Caco-2 (cell line): ENCODE measurements at regions not wholly inside any gene's neighbourhood (a gene's known extent, or its start where the extent isn't known, plus 50 kb on each side); places are given as distances from the start of the nearest gene placed in this dataset.
A peak's percentile ranks its signal among the peaks of the same experiment; 100 is the strongest.

Experiments
- BruUV-seq: library from RNA; stranded (reverse); fragments of 400-500 nt; replicated peaks from 2 replicates; lab custom pipeline; 2021; lab: Mats Ljungman, UMichigan
- CTCF ChIA-PET: fragments of 300-600 bp; sonication (Branson Sonifier 250); formaldehyde crosslinking; loops from one replicate; lab custom pipeline; 2022; ENCODE audit warnings: antibody characterized with exemption; lab: Charles Lee
- POLR2A ChIA-PET: fragments of 300-600 bp; sonication (Branson Sonifier 250); formaldehyde crosslinking; loops from one replicate; lab custom pipeline; 2022; ENCODE audit warnings: antibody characterized with exemption; lab: Charles Lee
- DNase-seq, 2 experiments: peaks; one replicate each; pipeline versions ENCODE4 v3.0.0 to v3.0.0-alpha.2; 2020 to 2022
- H3K27me3 ChIP-seq: replicated peaks from 2 replicates; pipeline ENCODE4 v1.6.0; 2011; ENCODE audit warnings: low read length; ENCODE audit not compliant: control insufficient read depth, insufficient read depth
- H3K36me3 ChIP-seq: 2 replicates; pipeline ENCODE4 v1.5.1; 2011; ENCODE audit warnings: low read length; ENCODE audit not compliant: control insufficient read depth, insufficient read depth
- H3K4me1 ChIP-seq: fragments of 250-450 bp; sonication (Bioruptor Pico); 2 replicates; pipeline ENCODE4 v1.5.1; 2020; ENCODE audit warnings: mild to moderate bottlenecking
- H3K4me3 ChIP-seq: 2 replicates; pipeline ENCODE4 v1.5.1; 2011; ENCODE audit warnings: low read depth, mild to moderate bottlenecking, control low read depth, low read length
- H3K9me3 ChIP-seq: fragments of 250-450 bp; sonication (Bioruptor Pico); 2 replicates; pipeline ENCODE4 v1.5.1; 2020; ENCODE audit warnings: mild to moderate bottlenecking, moderate library complexity
- H3K27ac Mint-ChIP-seq: one replicate; pipeline ENCODE4 v1.8.0; 2022; ENCODE audit warnings: mixed read lengths; ENCODE audit not compliant: unreplicated experiment
- H3K27me3 Mint-ChIP-seq: one replicate; pipeline ENCODE4 v1.8.0; 2022; ENCODE audit warnings: mixed read lengths; ENCODE audit not compliant: insufficient read depth, unreplicated experiment
- H3K36me3 Mint-ChIP-seq: one replicate; pipeline ENCODE4 v1.8.0; 2022; ENCODE audit warnings: mild to moderate bottlenecking, mixed read lengths; ENCODE audit not compliant: insufficient read depth, unreplicated experiment
- H3K4me1 Mint-ChIP-seq: one replicate; pipeline ENCODE4 v1.8.0; 2022; ENCODE audit warnings: low read depth, mixed read lengths; ENCODE audit not compliant: unreplicated experiment
- H3K4me3 Mint-ChIP-seq: one replicate; pipeline ENCODE4 v1.8.0; 2022; ENCODE audit warnings: mild to moderate bottlenecking, moderate library complexity, mixed read lengths; ENCODE audit not compliant: unreplicated experiment
- H3K9me3 Mint-ChIP-seq: one replicate; pipeline ENCODE4 v1.8.0; 2022; ENCODE audit warnings: mixed read lengths; ENCODE audit not compliant: unreplicated experiment
- intact Hi-C: fragments of 100-400 bp; cut with micrococcal nuclease; formaldehyde crosslinking; loops from one replicate; pipeline ENCODE4 v1.10.0; 2022; ENCODE audit not compliant: unreplicated experiment
- TF ChIP-seq, protein P1 (sequence below), 2 experiments: fragments of 200-600 bp in 1 of 2; IDR thresholded peaks; 1 replicate in 1 of 2; 2 replicates in 1 of 2; pipeline versions ENCODE4 v1.5.1 to v1.8.0; 2011 to 2022; ENCODE audit warnings: antibody characterized with exemption in 1 of 2, control low read depth in 1 of 2, inconsistent platforms in 1 of 2, low read depth in 1 of 2, low read length in 1 of 2, mild to moderate bottlenecking in 1 of 2, moderate library complexity in 1 of 2; ENCODE audit not compliant: insufficient read depth in 1 of 2, severe bottlenecking in 1 of 2, unreplicated experiment in 1 of 2

DNA sequence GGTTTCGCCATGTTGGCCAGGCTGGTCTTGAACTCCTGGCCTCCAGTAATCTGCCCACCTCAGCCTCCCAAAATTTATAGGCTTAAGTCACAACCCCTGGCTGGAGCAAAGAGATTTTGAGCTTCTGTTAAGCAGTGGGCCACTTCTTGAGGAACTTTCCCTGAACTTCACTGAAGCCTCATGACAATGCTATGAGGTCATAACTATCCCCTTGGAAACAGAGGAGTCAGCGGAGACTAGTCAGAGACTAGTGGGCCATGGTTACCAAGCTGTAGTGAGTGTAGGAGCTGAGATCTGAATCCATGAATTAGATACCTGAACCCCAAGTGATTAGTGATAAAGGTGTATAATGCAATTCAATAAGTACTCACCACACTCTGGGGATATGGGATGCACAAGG is 145.1 kb upstream of the MSX1 start:
- H3K4me3 Mint-ChIP-seq: no peak overlapping the region
- no TSS peak for BruUV-seq
- peaks cover 20% of the 10 kb centered on the region for H3K4me1 Mint-ChIP-seq
- H3K9me3 ChIP-seq: no peaks in the 10 kb centered on the region
- peaks cover 10% of the 10 kb centered on the region for H3K9me3 Mint-ChIP-seq
- no peak for DNase-seq
- H3K36me3 ChIP-seq: no peaks in the 10 kb centered on the region
- CTCF ChIA-PET: interaction anchor here (0.6 kb wide), 1 partner anchor 14 kb away, joined by 3 read pairs; no protein-coding TSS in a partner anchor
- H3K4me3 ChIP-seq: no peak overlapping the region
- POLR2A ChIA-PET: no interaction called here
- intact Hi-C loops: no loop called here
- H3K4me1 ChIP-seq: peaks cover 20% of the 10 kb centered on the region
- TF ChIP-seq, protein P1, sequence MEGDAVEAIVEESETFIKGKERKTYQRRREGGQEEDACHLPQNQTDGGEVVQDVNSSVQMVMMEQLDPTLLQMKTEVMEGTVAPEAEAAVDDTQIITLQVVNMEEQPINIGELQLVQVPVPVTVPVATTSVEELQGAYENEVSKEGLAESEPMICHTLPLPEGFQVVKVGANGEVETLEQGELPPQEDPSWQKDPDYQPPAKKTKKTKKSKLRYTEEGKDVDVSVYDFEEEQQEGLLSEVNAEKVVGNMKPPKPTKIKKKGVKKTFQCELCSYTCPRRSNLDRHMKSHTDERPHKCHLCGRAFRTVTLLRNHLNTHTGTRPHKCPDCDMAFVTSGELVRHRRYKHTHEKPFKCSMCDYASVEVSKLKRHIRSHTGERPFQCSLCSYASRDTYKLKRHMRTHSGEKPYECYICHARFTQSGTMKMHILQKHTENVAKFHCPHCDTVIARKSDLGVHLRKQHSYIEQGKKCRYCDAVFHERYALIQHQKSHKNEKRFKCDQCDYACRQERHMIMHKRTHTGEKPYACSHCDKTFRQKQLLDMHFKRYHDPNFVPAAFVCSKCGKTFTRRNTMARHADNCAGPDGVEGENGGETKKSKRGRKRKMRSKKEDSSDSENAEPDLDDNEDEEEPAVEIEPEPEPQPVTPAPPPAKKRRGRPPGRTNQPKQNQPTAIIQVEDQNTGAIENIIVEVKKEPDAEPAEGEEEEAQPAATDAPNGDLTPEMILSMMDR (IDR thresholded peaks at IDR 0.05; ENCODE audit: insufficient read depth in 1 of 2, low read depth in 1 of 2, low read length in 1 of 2, severe bottlenecking in 1 of 2, unreplicated experiment in 1 of 2): no peak
- no peak overlapping the region for H3K27ac Mint-ChIP-seq
- no peaks in the 10 kb centered on the region for H3K27me3 Mint-ChIP-seq
- H3K27me3 ChIP-seq: no peaks in the 10 kb centered on the region
- no peaks in the 10 kb centered on the region for H3K36me3 Mint-ChIP-seq

DNA sequence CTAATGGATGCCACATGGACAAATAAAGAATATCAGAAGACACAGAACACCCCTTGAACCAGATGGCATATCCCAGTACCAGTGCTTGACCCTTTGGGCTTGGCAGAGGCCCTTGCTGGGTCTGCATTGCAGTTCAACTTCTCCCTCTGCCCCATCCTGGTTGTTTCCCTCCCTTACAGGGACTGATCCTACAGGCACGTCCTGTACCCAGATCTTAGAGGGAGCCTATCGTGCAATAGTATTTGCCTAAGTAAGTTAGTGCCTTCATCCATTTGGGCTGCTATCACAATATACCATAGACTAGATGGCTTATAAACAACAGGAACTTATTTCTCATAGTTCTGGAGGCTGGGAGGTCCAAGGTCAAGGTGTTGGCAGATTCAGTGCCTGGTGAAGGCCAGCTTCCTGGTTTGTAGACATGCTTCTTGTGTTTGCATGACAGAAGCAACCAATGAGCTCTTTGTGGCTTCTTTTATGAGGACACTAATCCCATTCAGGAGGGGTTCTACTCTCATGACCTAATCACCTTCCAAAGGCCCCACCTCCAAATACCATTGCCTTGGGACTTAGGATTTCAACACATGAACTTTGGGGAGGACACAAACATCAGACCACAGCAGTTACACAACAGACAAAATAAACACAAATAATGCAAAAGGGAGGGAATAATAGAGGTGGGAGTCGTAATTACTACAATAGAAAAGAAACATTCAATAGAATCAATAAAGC is 146.5 kb upstream of the MSX1 start:
- POLR2A ChIA-PET: no interaction called here
- CTCF ChIA-PET: no interaction called here
- TF ChIP-seq, protein P1 (IDR thresholded peaks at IDR 0.05; ENCODE audit: insufficient read depth in 1 of 2, low read depth in 1 of 2, low read length in 1 of 2, severe bottlenecking in 1 of 2, unreplicated experiment in 1 of 2): no peak
- Mint-ChIP-seq H3K36me3 (no peaks in the 10 kb centered on the region), H3K4me1 (peaks cover 20% of the 10 kb centered on the region), H3K27me3 (no peaks in the 10 kb centered on the region), H3K9me3 (peaks cover 10% of the 10 kb centered on the region), H3K27ac (peak overlapping the region; percentile 19), H3K4me3 (no peak overlapping the region)
- Histone ChIP-seq H3K27me3 (no peaks in the 10 kb centered on the region), H3K4me1 (peaks cover 20% of the 10 kb centered on the region), H3K9me3 (no peaks in the 10 kb centered on the region), H3K36me3 (no peaks in the 10 kb centered on the region), H3K4me3 (no peak overlapping the region)
- DNase-seq: peak in 1 of 2 experiments; percentile 9
- intact Hi-C loops: no loop called here
- BruUV-seq: no TSS peak

DNA sequence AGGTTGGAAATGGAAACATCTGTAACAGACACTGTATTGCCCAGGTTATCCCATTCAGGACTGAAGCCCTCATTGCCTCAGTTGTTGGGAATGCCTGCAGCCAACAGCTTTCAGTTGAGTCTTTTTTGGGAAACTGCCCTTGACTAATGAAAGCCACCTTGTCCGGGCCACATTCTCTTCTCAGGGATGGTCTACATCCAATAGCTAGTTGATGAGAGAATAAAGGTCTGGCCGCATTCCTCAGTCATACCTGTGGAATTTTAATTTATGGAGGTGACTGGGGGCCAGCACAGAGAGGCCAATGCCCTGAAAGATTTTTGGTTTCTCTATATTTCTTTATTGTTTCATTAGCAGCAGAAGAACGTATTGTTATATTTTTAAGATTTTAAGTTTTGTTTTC is 147.6 kb upstream of the MSX1 start:
- H3K4me3 ChIP-seq: no peak overlapping the region
- peaks cover 20% of the 10 kb centered on the region for H3K4me1 ChIP-seq
- peak in 1 of 2 experiments; percentile 7 for DNase-seq
- peaks cover 15% of the 10 kb centered on the region for H3K4me1 Mint-ChIP-seq
- H3K4me3 Mint-ChIP-seq: no peak overlapping the region
- no peaks in the 10 kb centered on the region for H3K36me3 ChIP-seq
- H3K9me3 ChIP-seq: no peaks in the 10 kb centered on the region
- no TSS peak for BruUV-seq
- H3K36me3 Mint-ChIP-seq: no peaks in the 10 kb centered on the region
- ChIA-PET CTCF (interaction anchor here (0.9 kb wide), 1 partner anchor 17 kb away, joined by 3 read pairs; no protein-coding TSS in a partner anchor), POLR2A (no interaction called here)
- intact Hi-C loops: no loop called here
- TF ChIP-seq, protein P1 (IDR thresholded peaks at IDR 0.05; ENCODE audit: insufficient read depth in 1 of 2, low read depth in 1 of 2, low read length in 1 of 2, severe bottlenecking in 1 of 2, unreplicated experiment in 1 of 2): no peak
- H3K27me3 ChIP-seq: no peaks in the 10 kb centered on the region
- no peak overlapping the region for H3K27ac Mint-ChIP-seq
- peaks cover 10% of the 10 kb centered on the region for H3K9me3 Mint-ChIP-seq
- H3K27me3 Mint-ChIP-seq: no peaks in the 10 kb centered on the region
